NCI-H748 treated with DMSO at 0.1 percent for 48 hours (cell line): ENCODE measurements at regions not wholly inside any gene's neighbourhood (a gene's known extent, or its start where the extent isn't known, plus 50 kb on each side); places are given as distances from the start of the nearest gene placed in this dataset.
"Not testable (repeated sequence)": the region's sequence is repeated elsewhere in the genome, so short reads cannot be mapped to it uniquely, and the experiment has no call there.

ENCODE experiments used
- DNase-seq: peaks from one replicate; lab custom pipeline; 2025; lab: John Stamatoyannopoulos, UW

DNA sequence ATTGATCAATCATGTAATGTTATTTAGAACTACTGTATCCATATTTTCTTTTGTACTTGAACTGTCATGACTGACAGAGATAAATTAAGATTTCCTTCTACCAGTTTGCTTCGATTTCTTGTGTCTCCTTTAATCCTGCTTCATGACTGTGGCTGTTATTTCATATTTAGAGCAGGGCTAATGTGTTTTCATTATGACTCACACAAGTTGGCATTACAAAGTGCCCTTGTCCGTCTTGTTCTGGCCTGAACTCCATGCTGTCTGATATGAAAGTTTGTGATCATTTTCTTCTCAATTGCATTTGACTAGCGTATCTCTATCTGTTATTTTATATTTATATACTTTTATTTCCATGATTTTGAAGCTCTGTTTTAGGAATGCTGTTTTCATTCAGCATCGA is 344.1 kb upstream of the PRKCQ start:
- no peak for DNase-seq

DNA sequence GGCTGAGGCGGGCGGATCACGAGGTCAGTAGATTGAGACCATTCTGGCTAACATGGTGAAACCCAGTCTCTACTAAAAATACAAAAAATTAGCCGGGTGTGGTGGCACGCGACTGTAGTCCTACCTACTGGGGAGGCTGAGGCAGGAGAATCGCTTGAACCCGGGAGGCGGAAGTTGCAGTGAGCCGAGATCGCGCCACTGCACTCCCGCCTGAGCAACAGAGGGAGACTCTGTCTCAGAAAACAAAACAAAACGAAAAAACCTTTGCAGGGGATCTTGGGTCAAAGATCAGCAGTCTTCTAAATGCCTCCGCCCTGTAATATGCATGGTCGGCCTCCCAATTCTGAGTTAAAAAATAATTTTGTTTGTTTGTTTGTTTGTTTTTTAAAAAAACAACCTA is 340.9 kb upstream of the PRKCQ start:
- not testable (repeated sequence) for DNase-seq

DNA sequence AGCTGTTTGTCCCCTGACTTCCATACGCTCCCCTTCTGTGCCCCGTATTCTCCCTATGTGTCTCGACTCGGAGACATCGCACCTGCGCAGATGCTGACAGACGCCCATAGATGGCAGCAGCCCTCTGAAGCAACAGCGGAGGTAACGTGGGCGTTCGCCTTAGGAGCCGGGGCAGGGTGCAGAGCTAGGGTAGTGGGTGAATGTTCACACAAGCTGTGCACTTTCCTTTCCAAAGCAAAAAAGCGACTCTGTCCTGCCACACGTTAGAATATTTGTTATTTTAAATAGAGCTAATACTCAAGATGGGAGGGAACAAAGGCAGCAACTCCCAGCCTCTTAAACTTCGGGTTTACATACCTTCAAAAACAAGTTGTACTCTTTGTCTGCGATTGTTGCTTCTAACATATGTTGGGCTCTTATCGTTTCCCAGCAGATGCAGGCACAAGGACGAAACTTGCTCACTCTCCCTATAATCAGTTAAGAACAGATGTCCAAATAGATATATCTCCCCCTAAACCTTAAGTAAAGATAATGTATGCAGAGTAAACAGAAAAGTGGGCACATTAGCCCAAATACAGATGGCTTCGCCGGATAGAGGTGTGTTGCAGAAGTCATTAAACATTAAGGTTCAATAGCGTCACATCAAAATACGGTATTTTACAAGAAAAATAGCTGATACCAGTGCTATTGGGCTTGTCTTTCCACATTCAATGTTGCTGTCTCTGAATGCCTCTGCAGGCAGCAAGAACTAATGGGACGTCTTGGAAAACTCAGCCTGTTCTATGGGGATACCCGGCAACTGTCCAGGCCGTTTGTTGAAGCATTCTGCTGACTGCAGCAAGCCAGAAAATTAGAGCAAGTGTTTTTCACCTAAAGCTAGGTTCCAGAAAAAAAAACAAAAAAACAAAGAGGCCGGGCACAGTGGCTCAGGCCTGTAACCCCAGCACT is 340.3 kb upstream of the PRKCQ start:
- peak; percentile 31 for DNase-seq

DNA sequence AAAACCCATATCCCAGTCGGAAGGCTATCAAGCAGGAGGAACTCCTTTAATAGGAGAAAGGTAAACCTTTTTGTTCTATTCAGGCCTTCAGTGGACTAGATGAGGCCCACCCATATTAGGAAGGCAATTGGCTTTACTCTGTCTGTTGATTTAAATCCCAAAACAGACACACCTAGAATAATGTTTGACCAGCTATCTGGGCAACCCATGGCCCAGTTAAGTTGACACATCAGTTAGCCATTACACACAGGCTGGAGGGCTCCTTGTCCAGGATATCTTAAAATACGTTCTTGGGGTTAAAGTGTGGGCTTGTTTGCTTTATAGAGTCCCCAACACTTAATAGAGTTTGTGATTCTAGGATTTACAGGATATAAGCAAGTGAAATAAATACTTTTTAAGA is 339.0 kb upstream of the PRKCQ start:
- DNase-seq = no peak

DNA sequence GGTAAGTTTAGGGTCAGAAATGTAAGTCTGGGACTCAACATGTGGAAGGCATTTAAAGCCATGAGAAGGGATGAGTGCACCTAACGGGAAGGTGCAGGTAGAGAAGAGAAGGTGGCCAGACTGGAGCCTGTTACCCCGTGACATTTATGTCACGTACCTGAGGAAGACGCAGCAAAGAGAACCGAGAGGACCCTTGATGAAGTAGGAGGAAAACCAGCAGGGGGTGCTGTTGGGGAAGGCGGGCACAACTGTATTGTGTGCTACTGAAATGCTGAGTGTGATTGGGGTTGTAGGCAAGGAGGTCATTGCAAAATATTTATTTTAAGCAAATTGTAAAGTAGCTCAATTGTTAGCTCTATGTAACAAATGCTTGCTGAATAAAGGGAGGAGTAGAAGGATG is 338.2 kb upstream of the PRKCQ start:
- no peak for DNase-seq

DNA sequence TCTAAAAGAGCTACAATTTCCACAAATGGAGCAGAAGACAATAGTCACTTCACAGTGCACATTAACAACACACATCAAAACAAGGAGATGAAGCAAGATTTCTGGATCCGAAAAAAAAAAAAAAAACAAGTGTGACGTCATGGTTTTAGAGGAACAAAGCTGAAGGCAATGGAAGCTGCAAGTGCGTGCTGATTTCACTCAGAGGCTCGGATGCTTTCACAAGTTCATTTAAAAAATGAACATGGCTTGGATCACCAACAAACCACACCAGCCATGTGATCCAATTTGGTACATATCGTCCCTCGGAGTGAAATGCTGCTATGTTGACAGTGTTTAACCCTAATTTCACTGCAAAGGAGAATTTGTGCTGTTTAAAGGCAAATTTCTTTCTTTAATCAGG is 337.0 kb upstream of the PRKCQ start:
- no peak for DNase-seq

DNA sequence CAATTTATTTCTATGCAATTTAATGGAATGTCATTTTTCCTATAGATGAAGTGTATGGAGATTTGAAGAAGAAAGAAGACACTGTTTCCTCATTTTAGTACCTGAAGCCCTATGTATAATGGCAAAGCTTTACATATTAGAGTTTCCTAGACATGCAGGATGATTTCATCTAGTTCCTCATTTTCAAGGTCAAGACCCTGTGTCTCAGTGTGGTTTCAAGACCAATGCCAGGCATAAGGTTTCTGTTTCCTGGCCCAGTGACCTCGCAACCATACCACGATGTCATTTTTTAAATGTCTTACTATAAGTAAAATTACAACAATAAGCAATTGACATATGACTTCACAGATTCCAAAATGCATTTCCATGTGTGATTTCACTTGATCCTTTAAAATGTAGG is 336.5 kb upstream of the PRKCQ start:
- no peak for DNase-seq

DNA sequence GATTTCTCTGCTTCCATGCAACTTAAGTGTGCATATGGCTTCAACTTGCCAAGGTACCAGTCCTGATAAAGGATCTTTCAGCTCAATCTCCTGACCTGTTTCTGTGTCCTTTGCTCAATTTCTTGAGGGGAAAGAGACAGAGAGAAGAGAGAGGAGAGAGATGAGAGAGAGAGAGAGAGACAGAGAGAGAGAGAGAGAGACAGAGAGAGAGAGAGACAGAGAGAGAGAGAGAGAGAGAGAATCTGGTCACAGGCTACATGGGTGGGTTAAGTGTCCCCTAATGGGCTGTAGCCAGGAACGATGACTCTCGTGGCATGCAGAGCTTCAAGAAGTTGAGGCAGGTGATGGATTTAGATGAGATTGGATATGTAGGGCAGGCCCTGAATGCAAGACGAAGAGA is 335.2 kb upstream of the PRKCQ start:
- DNase-seq = no peak

DNA sequence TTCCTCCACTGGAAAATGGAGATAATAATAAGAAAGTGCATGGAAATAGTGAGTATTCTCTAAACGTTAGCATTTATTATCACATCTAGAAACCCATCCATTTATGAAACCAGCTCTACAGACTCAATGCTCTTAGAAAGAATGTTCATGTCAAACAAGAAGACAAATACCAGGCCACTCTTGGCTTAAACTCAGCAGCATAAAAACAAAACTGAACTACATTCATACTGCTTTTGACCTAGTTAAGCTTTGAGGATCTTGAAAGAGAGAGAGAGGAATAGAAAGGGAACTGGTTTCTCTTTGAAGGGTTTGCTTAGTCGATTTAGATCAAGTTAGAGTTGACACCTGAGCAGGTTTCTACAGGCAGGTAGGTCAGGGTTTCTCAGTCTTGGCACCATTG is 332.9 kb upstream of the PRKCQ start:
- no peak for DNase-seq

DNA sequence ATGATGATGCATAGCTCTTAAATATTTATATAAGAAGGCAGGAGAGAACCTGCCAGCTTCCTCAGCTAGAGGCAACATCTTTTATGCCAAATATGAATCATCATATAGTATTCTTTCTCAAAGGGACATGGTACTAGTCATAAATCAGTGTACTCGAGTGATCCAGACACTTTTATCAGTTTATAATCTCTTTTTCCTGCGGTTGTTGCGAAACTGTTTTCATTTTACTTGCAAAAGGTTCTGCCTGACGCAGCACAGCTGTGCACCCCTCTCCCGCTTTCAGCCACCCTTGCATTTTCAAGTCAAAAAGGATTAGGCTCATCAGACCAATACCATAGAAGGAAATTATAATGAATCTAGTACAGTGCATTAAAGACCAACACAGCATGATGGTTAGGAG is 332.3 kb upstream of the PRKCQ start:
- no peak for DNase-seq

DNA sequence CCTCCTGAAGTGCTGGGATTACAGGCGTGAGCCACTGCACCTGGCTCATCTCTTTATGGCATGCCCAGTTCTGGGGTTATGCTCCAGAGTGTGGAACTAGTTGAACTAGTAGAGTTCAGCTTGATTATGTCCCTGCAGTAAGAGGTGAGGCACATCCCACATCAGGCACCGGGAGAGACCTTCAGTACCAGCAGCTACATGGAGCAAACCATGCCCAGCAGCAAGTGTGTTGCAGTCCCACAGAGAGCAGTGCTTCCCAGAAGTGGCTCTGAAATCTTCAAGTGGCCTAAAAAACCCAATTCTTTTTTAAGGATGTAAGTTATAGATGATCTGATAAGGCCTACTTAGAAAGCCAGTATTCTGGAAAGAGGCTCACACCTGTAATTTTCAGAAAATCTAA is 331.9 kb upstream of the PRKCQ start:
- DNase-seq = no peak

DNA sequence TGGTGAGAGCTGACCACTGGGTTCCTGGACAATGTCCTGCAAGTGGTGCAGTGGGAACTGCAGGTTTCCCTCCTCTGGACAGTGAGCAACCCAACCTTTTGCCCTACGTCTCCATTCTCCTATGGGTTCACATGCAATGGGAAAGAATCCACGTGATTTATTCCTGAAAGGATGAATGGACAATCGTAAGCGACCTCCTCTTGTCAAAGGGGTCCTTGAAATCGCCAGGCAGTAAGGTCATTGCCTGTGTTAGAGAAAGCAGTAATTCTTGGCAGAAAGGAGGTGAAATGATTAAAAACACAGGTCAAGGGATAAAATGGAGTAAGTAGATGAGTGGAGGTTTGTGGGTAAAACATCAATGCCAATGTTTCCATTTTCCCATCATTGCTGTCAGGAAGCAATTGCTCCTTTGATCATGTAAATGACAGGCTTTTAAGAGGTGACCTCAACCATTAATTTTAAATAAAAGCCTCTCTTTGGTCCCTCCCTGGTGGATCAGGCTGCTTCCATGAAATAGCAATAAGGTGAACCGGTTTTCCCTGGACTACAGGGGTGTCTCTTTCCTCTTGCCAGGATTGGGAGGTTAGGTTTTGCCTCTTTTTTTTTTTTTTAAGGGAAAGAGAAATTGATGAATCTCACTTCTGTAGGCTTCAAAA is 330.0 kb upstream of the PRKCQ start:
- DNase-seq = no peak

DNA sequence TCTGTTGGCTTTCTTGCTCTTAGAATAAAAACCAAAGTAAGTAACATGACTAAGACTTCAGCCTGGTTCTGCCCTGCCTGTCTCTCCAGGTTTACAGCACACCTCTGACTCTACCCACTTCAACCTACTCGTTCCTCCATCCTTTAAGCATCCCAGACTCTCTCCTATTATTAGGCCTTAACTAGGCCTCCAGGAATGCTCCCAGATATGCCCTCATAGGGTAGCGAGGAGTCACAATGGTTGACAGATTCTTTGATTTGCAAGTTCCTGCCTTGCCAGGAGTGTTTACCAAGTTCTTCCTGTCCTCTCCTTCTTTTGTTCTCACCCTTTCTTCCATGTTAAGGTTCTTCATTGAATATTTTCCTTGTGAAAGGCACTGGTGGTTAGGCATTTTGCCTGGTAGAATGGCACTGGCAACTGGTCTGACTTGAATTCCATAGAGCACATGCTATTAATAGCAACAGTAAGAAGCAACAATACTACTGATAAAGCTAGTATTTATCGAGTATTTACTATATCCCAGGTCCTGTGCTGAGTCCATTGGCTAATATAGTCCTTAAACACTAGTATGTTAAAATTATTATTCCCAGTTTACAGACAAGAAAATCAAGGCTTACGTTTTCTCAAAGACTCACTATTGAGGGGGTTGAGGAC is 327.9 kb upstream of the PRKCQ start:
- no peak for DNase-seq

DNA sequence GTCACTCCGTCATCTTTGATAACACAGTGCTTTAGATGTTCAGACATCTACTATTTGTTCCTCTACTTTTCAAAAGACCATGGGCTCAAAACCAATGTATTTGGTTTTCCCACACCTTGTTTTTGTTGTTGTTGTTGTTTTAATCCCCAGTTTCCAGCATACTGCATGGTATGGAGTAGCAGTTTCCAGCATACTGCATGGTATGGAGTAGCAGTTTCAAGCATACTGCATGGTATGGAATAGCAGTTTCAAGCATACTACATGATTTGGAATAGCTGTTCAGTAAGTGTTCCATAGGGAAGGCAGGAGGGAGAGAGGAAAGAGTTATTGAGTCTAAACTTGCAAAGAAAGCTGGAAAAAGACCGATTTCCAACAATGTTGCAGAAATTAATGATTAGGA is 314.3 kb upstream of the PRKCQ start:
- DNase-seq = no peak

DNA sequence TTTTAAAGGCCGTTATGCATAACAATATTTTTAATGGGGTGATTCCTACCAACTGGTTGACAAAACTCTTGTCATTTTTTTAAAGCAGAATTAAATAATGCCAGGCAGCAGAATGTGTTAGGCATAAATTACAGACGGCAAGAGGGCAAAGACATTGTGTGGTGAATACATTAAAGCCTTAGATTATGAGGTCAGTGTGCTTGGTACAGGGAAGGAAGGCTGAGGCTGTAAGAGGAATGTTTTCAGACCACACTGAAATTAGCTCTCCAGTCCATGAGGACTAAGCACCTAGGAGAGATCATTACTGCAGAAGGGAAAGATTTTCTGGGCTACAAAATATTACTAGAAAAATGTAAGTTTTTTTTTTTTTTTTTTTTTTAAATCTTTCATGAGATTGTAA is 312.8 kb upstream of the PRKCQ start:
- DNase-seq = no peak

DNA sequence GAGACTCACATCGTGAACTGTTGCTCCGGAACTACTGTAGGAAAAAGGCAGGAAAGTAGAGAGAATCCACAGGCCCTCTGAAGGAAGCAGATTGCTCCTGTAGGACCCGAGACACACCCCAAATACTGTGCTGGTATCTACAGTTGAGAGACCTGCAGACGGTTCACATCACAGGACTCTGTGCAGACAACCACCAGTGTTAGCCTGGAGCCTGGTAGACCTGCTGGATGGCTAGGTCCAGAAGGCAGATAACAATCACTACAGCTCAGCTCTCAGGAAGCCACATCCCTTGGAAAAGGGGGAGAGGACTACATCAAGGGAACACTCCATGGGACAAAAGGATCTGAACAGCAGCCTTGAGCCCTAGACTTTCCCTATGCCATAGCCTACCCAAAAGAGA is 311.8 kb upstream of the PRKCQ start:
- DNase-seq = no peak

DNA sequence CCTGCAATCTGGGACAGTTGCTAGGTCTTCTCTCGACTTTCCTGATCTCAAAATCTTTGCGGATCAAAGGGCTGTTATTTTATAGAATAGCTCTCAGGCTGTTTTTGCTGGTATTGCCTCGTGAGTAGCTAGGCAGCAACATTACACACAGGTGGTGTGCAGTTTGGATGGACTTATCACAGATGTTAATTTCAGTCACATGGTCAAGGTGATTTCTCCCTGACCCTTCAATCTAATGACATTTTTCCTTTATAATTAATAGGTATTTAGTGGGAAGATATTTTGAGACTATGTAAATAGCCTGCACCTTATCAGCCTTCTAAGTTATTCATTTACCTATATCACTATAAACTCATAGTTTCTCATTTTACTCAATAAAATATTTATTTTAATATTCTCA is 309.6 kb upstream of the PRKCQ start:
- DNase-seq = no peak

DNA sequence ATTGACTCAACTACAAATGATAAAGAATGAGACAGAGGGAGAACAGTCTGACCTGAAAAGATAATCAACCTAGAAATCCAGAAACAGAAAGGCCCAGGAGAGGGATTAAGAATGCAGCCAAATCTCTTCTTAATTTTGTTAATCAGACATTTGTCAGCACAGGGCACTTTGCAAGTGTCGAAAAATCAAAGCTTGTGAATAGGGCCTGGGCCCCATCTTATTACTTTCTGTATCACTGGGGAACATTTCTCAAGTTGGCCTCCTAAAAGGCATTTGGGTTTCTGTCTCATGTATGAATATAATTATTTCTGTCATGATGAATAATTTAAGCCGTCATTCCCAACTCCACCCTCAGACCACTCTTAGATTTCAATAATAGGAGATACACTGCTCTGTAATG is 308.4 kb upstream of the PRKCQ start:
- no peak for DNase-seq

DNA sequence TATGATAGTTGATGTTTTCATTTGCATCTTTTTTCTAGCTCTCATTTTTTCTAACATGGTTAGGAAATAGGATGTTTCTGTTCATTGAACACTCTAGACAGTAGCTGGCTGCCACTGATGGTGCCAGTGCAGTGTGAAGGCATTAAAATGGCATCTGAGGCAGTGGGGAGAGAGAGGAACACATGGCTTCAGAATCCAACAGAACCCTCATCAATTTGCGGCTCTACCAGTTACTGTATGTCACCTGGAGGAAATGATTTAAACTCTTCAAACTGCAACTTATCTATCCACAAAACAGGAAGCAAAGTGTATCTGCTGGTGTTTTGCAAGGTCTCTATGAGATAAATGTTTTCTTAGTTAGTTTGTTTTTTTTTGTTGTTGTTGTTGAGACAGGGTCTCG is 305.2 kb upstream of the PRKCQ start:
- no peak for DNase-seq

DNA sequence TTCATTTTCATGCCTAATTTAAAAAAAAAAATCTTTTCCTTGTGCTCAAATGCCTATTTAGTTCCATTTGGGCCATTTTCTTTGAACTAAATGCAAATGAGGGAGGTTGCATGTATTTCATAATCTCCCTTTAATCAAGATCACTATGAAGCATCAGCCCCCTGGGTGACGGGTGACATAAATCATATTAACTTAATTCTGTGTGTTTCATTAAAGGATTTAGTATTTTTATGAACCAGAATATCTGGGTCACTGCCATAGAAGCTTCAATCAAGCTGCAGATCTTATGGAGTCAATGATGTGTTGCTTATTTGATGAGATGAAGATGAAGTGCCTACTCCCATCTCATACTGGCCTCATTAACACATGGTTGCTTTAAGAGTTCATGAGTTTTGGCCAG is 301.9 kb upstream of the PRKCQ start:
- DNase-seq = no peak

DNA sequence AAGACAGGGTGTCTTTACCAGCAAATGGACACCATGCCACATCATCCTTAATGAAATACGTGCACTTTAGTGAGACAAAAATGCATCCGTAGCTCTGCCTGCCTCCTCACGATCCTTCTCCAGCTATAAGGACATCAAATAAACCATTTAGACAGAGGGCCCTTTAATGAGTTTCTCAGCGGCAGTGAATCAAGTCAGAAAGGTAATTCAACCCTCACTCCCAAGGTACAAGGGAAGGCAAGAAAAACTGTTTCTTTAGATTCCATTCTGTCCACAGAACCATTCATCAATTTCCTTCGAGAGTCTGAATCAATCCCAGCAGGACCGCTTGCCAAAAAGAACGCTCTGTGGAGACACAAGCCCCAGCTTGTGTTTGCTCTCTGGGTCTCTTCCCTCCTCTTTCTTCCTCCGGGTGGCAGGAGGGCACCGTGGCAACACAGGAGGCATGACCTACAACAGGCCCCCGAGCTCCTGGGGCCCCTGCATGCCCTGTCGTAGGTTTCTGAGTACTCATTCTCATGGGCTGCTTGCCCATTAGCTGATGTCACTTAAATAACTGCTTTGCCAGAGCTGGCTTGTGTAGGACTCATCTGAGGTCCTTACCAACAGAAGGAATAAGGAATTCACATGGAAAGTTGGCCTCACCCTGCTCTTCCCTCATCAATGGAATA is 297.8 kb upstream of the PRKCQ start:
- no peak for DNase-seq

DNA sequence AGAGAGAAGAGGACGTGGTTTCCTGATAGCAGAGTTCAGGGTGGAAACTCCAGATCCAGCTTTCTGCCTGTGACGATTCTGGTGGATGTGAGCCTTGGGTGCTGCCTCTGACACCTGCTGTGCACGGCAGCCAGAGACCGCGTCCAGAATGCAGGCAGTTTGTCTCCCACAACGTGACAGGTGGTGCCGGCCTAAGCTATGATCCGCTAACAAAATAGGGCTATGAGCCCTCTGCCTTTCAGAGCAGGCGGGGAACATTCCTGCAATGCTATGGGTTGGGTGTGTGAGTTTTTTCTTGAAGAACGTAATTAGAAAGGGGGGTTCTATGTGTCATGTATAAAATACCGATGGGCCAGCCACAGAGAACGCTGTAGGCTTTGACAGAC is 297.3 kb upstream of the PRKCQ start:
- DNase-seq = no peak
